Hepatocyte (in vitro differentiated cells): ENCODE measurements at regions not wholly inside any gene's neighbourhood (a gene's known extent, or its start where the extent isn't known, plus 50 kb on each side); places are given as distances from the start of the nearest gene placed in this dataset.

ENCODE experiments used
- DNase-seq: peaks from one replicate; pipeline ENCODE4 v3.0.0-alpha.2; 2016; ENCODE audit warnings: low spot score
- H2AFZ ChIP-seq: fragments of 200-600 bp; sonication (generic); 2 replicates; pipeline ENCODE4 v1.6.0; 2016; ENCODE audit warnings: antibody characterized with exemption, mild to moderate bottlenecking
- H3K27ac ChIP-seq: fragments of 200-600 bp; sonication (generic); 2 replicates; pipeline ENCODE4 v1.5.1; 2016; ENCODE audit warnings: mild to moderate bottlenecking
- H3K27me3 ChIP-seq: fragments of 200-600 bp; sonication (generic); 2 replicates; pipeline ENCODE4 v1.6.1; 2016
- H3K36me3 ChIP-seq: fragments of 200-600 bp; sonication (generic); replicated peaks from 2 replicates; pipeline ENCODE4 v1.5.1; 2016; ENCODE audit warnings: low read depth; ENCODE audit not compliant: insufficient read depth
- H3K4me1 ChIP-seq: fragments of 200-600 bp; sonication (generic); 2 replicates; pipeline ENCODE4 v1.5.1; 2016; ENCODE audit warnings: mild to moderate bottlenecking, moderate library complexity; ENCODE audit not compliant: insufficient read depth
- H3K4me2 ChIP-seq: fragments of 200-600 bp; sonication (generic); 2 replicates; pipeline ENCODE4 v1.6.0; 2016
- H3K4me3 ChIP-seq: fragments of 200-600 bp; sonication (generic); 2 replicates; pipeline ENCODE4 v1.5.1; 2016; ENCODE audit warnings: mild to moderate bottlenecking
- H3K79me2 ChIP-seq: fragments of 200-600 bp; sonication (generic); 2 replicates; pipeline ENCODE4 v1.6.0; 2017; ENCODE audit warnings: mild to moderate bottlenecking
- H3K9me2 ChIP-seq: fragments of 200-600 bp; sonication (generic); replicated peaks from 2 replicates; pipeline ENCODE4 v1.6.0; 2017; ENCODE audit warnings: mild to moderate bottlenecking; ENCODE audit not compliant: insufficient read depth
- H3K9me3 ChIP-seq: fragments of 200-600 bp; sonication (generic); 2 replicates; pipeline ENCODE4 v1.5.1; 2016; ENCODE audit warnings: low read depth, mild to moderate bottlenecking
- H4K20me1 ChIP-seq: fragments of 200-600 bp; sonication (generic); 2 replicates; pipeline ENCODE4 v1.6.0; 2016; ENCODE audit warnings: mild to moderate bottlenecking; ENCODE audit not compliant: insufficient read depth, poor library complexity, severe bottlenecking
- CTCF ChIP-seq: fragments of 200-600 bp; sonication (generic); IDR thresholded peaks from 2 replicates; pipeline ENCODE4 v1.5.1; 2016; ENCODE audit warnings: antibody characterized with exemption, mild to moderate bottlenecking; ENCODE audit not compliant: poor library complexity
- EZH2 ChIP-seq: fragments of 200-600 bp; sonication (generic); IDR thresholded peaks from 2 replicates; pipeline ENCODE4 v1.6.1; 2016; ENCODE audit warnings: antibody characterized with exemption, mild to moderate bottlenecking, borderline replicate concordance
- EZH2phosphoT487 ChIP-seq: fragments of 200-600 bp; sonication (generic); IDR thresholded peaks from one replicate; pipeline ENCODE4 v1.6.1; 2018; ENCODE audit warnings: antibody characterized with exemption, mild to moderate bottlenecking, low read depth, moderate library complexity; ENCODE audit not compliant: unreplicated experiment, severe bottlenecking
- WGBS: methylation state at CpG from one replicate; pipeline ENCODE4 v1.1.6; 2016; ENCODE audit warnings: low lambda C conversion rate; ENCODE audit errors: missing lambda C conversion rate; 5-methylcytosine and 5-hydroxymethylcytosine counted together

- no peaks in the 10 kb centered on the region for H3K4me1 ChIP-seq
- no peaks in the 10 kb centered on the region for H4K20me1 ChIP-seq
- no peak overlapping the region for H2AFZ ChIP-seq
- whole genome bisulfite sequencing: 92% methylated on average over 3 of the region's 3 CpGs
- no peak overlapping the region for H3K4me2 ChIP-seq
- H3K27me3 ChIP-seq: no peaks in the 10 kb centered on the region
- H3K79me2 ChIP-seq: no peaks in the 10 kb centered on the region
- H3K9me3 ChIP-seq: no peaks in the 10 kb centered on the region
- DNase-seq: no peak
- no peaks in the 10 kb centered on the region for H3K9me2 ChIP-seq
- H3K27ac ChIP-seq: no peak overlapping the region
- H3K4me3 ChIP-seq: no peak overlapping the region
- TF ChIP-seq CTCF (no peak), EZH2phosphoT487 (no peak), EZH2 (no peak)
- no peaks in the 10 kb centered on the region for H3K36me3 ChIP-seq
These were observed 356.6 kb upstream of the ZMIZ1 start for GRCh38 chr10:78712147-78712546.

GRCh38 chr10:78713659-78714058, 355.1 kb upstream of the ZMIZ1 start:
- H3K27me3 ChIP-seq: no peaks in the 10 kb centered on the region

GRCh38 chr10:78714225-78714624, 354.5 kb upstream of the ZMIZ1 start:
- Histone ChIP-seq H3K27me3 (no peaks in the 10 kb centered on the region), H3K4me2 (no peak overlapping the region), H3K4me3 (no peak overlapping the region), H4K20me1 (no peaks in the 10 kb centered on the region), H3K27ac (no peak overlapping the region), H3K36me3 (no peaks in the 10 kb centered on the region), H3K4me1 (no peaks in the 10 kb centered on the region), H2AFZ (no peak overlapping the region), H3K79me2 (no peaks in the 10 kb centered on the region), H3K9me3 (no peaks in the 10 kb centered on the region), H3K9me2 (no peaks in the 10 kb centered on the region)
- TF ChIP-seq CTCF (no peak), EZH2phosphoT487 (no peak), EZH2 (no peak)
- DNase-seq: no peak
- WGBS: 72% methylated on average over 2 of the region's 2 CpGs

More at GRCh38 chr10:78713659-78714058, 355.1 kb upstream of the ZMIZ1 start:
- Histone ChIP-seq H2AFZ (no peak overlapping the region), H3K4me2 (no peak overlapping the region), H3K36me3 (no peaks in the 10 kb centered on the region), H3K9me3 (no peaks in the 10 kb centered on the region), H3K4me3 (no peak overlapping the region), H3K79me2 (no peaks in the 10 kb centered on the region), H3K27ac (no peak overlapping the region), H4K20me1 (no peaks in the 10 kb centered on the region), H3K4me1 (no peaks in the 10 kb centered on the region), H3K9me2 (no peaks in the 10 kb centered on the region)
- TF ChIP-seq EZH2 (no peak), CTCF (no peak), EZH2phosphoT487 (no peak)
- no peak for DNase-seq
- 96% methylated on average over 3 of the region's 3 CpGs for WGBS

- no peak overlapping the region for H3K4me3 ChIP-seq
- no peak for DNase-seq
- no peaks in the 10 kb centered on the region for H3K9me2 ChIP-seq
- no peaks in the 10 kb centered on the region for H3K9me3 ChIP-seq
- TF ChIP-seq EZH2phosphoT487: no peak
- no peak for TF ChIP-seq CTCF
- TF ChIP-seq EZH2: no peak
- no peaks in the 10 kb centered on the region for H3K79me2 ChIP-seq
- H3K27ac ChIP-seq: no peak overlapping the region
- WGBS: 91% methylated on average over 2 of the region's 2 CpGs
- no peaks in the 10 kb centered on the region for H4K20me1 ChIP-seq
- no peaks in the 10 kb centered on the region for H3K4me1 ChIP-seq
- no peaks in the 10 kb centered on the region for H3K36me3 ChIP-seq
- no peak overlapping the region for H2AFZ ChIP-seq
- H3K4me2 ChIP-seq: no peak overlapping the region
- H3K27me3 ChIP-seq: no peaks in the 10 kb centered on the region
These were observed 353.3 kb upstream of the ZMIZ1 start for GRCh38 chr10:78715435-78715834.
